MM.1S (cell line): ENCODE measurements at regions not wholly inside any gene's neighbourhood (a gene's known extent, or its start where the extent isn't known, plus 50 kb on each side); places are given as distances from the start of the nearest gene placed in this dataset.

Experiments used
- EZH2 ChIP-seq: fragments of 300-600 bp; sonication (generic); optimal IDR thresholded peaks from 2 replicates; pipeline ENCODE3; 2017; ENCODE audit warnings: low read depth, mild to moderate bottlenecking, antibody characterized with exemption, low read length, mixed read lengths
- EZH2phosphoT487 ChIP-seq: fragments of 300-600 bp; sonication (generic); IDR thresholded peaks from 2 replicates; pipeline ENCODE4 v1.6.1; 2018; ENCODE audit warnings: antibody characterized with exemption, low read length
- TF ChIP-seq, protein P1 (sequence below): fragments of 300-600 bp; sonication (generic); IDR thresholded peaks from 2 replicates; pipeline ENCODE4 v1.5.1; 2016; ENCODE audit warnings: antibody characterized with exemption, low read length, mixed read lengths

DNA sequence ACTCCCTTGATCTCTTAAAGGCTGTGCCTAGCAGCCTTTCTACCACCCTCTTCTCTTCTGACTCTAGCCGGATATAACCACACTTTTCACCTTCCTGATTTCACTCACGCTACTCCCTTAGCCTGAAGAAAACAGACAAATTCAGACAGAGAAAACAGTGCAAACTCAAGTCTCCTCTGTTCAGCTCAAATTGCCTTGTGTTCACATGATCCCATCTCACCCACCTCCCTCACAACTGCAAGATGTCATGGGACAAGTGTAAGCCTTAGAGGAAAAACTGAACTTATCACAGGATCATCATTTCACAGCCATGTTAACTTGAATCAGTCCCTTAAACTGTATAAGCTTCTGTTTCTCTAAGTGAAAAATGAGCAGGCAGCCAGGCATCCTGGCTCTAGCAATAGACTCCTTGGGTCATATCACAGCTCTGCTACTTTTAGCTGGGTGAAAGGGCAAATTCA is 66.5 kb upstream of the TENT5A start:
- TF ChIP-seq, protein P1, sequence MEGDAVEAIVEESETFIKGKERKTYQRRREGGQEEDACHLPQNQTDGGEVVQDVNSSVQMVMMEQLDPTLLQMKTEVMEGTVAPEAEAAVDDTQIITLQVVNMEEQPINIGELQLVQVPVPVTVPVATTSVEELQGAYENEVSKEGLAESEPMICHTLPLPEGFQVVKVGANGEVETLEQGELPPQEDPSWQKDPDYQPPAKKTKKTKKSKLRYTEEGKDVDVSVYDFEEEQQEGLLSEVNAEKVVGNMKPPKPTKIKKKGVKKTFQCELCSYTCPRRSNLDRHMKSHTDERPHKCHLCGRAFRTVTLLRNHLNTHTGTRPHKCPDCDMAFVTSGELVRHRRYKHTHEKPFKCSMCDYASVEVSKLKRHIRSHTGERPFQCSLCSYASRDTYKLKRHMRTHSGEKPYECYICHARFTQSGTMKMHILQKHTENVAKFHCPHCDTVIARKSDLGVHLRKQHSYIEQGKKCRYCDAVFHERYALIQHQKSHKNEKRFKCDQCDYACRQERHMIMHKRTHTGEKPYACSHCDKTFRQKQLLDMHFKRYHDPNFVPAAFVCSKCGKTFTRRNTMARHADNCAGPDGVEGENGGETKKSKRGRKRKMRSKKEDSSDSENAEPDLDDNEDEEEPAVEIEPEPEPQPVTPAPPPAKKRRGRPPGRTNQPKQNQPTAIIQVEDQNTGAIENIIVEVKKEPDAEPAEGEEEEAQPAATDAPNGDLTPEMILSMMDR = no peak
- TF ChIP-seq EZH2 (no peak), EZH2phosphoT487 (no peak)
